CD4-positive, alpha-beta T cell treated with Interleukin-4 for 4 hours (primary cell): ENCODE measurements at regions not wholly inside any gene's neighbourhood (a gene's known extent, or its start where the extent isn't known, plus 50 kb on each side); places are given as distances from the start of the nearest gene placed in this dataset.

Experiments used
- DNase-seq: peaks from one replicate; pipeline ENCODE4 v3.0.0-alpha.2; 2020

- DNase-seq, result no peak
These were observed 417.9 kb downstream of the NFIB start for GRCh38 chr9:13896047-13896446.

DNA sequence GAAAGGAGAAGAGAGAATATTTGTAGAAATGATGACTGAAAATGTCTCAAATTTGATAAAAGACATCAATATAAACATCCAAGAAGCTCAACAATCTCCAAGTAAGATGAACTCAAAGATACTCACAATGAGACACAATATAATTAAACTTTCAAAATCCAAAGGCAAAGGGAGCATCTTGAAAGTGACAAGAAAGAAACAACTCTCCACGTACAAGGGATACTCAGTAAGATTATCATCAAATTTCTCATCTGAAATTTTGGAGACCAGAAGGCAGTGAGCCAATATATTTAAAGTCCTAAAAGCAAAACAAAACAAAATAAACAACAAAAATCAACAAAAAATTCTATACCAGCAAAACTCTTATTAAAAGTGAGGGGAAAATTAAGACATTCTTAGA, 428.7 kb downstream of the NFIB start:
- DNase-seq, result no peak

DNA sequence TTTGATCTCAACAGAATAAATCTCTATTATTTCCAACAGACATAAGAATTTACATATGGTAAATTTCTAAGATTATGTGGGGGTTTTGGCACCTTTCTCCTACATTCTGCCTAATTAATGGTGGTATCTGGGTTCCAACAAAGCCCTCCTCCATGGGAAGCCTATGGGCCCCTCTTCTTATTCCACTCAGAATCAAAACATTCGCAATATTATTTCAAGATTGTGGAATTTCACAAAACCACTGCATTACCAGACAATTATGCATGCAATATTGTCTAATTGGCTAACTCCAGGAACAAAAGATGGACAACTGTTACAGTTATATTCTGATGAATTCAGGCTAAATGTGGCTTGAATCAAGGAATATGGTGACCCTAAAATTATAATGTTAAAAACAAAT, 434.0 kb downstream of the NFIB start:
- no peak for DNase-seq

DNA sequence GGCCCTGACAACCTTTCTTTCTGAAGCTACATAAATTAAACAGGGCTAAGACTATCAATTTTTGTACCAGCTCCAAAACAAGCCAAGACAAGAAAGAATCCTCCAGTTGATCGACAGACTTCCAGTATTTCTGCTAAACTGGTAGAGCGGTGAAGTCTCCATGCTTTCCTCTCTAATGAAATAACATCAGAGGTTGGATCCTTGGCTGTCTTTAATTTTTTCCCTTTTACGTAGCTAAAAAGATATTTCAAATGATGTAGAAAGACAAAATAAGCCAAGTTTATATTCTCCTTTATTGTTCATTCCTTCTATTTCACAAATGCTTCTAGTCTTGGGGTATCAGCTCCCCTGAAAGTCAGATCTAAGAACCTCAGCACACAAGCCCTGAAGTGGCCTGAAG, 434.9 kb downstream of the NFIB start:
- no peak for DNase-seq

GRCh38 chr9:13878241-13878711, 435.7 kb downstream of the NFIB start:
- no peak for DNase-seq

GRCh38 chr9:13876741-13877140, 437.2 kb downstream of the NFIB start:
- no peak for DNase-seq

GRCh38 chr9:13873203-13873602, 440.7 kb downstream of the NFIB start:
- no peak for DNase-seq

- DNase-seq, result no peak
These were observed 445.6 kb downstream of the NFIB start for GRCh38 chr9:13868336-13868735.

GRCh38 chr9:13865869-13866268, 448.1 kb downstream of the NFIB start:
- no peak for DNase-seq

DNA sequence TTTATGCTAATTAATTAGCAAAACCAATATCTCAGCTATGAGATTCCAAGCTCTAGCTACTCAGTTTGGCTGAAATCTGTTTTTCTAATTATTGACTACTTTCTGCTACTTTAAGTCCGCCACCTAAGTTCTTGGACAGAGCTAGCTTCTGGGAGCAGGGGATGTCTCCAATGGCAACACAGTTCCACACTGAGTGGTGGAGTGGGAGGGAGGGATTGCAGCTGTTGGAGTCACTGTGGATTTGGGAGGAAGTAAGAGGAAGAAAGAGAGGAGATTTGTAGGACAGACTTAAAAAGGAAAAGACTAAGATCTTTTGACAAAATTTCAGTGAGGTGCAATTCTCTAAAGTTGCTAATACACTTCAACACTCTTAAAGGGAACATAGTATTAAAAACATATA, 450.8 kb downstream of the NFIB start:
- DNase-seq, result no peak

GRCh38 chr9:13862654-13863053, 451.3 kb downstream of the NFIB start:
- DNase-seq, result no peak

- DNase-seq, result no peak
These were observed 452.8 kb downstream of the NFIB start for GRCh38 chr9:13860946-13861640.

DNA sequence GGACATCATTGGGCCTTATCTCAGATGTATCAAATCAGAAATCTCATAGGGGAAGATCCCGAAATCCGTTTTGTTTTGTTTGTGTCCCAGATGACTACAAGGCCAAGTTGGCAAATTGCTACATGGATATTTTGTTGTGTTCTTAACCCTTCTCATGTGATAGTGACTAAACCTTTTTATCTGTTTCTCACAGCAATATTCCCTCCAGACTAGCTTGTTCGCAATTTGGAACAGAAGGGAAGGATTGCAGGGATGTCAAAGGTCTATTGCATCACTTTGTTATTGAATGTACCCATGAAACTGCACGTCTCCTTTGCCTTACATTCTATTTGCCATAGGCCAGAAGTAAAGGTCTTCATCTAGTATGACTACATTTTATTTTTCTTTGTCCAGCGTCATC, 453.9 kb downstream of the NFIB start:
- no peak for DNase-seq

- DNase-seq, result no peak
These were observed 456.4 kb downstream of the NFIB start for GRCh38 chr9:13857521-13857920.

DNA sequence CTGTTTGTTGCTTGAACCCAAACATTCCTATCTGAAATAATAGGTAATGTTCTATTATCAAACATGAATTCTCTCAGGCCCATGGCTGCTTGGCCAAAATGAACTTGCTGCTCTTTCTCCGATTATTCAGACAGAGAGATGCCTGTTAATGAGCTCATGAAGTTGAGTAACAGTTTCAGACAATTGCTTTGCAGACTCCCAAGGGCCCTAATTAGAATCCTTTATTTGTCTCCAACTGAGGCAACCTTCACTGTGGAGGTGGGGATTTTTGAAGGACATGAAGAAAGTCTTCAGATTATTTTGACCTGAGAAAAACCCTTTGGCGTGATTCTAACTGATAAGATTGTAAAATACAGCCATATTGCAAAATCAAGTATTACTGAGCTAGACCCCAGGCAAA, 466.7 kb downstream of the NFIB start:
- no peak for DNase-seq

DNA sequence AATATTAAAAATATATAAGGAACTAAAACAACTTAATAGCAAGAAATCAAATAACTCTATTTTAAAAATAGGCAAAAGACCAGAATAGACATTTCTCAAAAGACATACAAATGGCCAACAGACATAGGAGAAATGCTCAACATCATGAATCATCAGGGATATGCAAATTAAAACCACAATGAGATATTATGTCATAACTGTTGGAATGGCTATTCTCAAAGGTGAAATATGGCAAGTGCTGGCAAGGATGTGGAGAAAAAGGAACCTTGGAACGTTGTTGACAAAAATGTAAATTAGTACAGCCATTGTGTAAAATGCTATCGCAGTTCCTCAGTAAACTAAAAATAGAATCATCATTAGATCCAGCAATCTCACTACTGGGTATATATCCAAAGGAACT, 468.5 kb downstream of the NFIB start:
- no peak for DNase-seq

DNA sequence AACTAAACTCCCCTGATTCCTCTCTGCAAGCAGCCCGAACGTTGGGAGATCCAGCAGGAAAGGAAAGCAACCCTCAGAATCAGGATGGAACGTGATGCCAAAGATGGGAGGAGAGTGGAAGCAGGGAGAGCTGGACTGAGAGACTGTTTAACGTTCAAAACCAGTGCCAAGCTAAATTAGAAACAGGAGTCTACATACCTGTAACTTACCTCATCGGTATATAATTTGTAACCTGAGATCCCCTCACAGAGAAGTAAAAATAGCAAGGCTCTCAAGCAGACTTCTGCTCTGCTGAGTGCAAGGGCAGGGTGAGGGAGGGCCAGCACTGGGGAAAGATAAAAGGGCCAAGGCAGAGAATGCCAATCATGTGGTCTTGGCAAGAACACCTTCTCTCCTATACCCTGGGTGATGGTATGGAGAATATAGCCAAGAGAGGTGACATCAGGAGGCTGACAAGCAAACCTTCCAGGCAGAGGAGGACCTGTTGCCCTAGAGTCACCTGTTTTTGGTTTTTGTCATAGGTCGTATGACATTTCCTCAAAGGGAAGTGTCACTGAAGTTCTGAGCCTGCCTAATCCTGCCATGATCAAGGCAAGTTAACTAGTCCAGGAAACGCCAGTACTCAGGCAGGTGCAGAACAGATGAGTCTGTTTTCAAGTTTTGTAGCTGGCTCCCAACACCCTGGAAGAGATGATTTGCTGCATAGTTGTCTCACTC, 472.0 kb downstream of the NFIB start:
- DNase-seq, result no peak

GRCh38 chr9:13832446-13832845, 481.5 kb downstream of the NFIB start:
- no peak for DNase-seq

DNA sequence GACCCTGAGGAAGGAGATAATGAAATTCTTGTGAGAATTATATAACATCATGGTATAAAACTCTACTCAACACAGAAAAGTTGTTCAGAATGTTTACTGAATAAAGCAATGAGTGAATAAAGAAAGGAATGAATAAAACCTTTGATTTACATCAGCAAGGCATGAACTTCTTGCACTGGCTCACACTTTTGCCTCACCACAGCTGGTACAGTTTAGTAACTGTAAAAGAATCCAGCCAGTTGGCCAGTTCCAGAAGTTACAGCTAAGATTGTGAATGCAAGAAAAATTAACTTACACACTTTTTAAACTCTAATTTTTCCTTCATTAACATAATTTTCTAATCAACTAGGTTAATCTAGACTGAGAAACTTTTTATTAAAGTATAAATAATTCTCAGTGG, 490.9 kb downstream of the NFIB start:
- no peak for DNase-seq

GRCh38 chr9:13817754-13818278, 496.1 kb downstream of the NFIB start:
- no peak for DNase-seq

DNA sequence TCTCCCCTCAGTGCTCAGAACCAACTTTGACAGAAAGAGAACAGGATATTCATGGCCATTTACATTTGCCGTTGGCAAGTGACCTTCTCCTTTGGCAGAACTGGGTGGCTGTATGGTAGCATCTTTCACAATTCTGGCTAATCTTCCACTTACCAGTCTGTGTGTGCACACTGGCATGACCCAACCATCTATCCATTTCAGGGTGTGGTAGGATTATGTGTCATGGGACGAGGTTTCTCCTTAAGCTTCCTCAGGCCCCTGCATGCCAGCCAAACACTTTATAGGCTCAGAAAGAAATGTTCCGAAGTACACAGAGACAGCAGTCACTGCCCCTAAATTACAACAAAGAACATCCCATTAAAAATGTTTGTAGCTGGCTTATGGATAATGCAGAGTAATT, 497.1 kb downstream of the NFIB start:
- no peak for DNase-seq

DNA sequence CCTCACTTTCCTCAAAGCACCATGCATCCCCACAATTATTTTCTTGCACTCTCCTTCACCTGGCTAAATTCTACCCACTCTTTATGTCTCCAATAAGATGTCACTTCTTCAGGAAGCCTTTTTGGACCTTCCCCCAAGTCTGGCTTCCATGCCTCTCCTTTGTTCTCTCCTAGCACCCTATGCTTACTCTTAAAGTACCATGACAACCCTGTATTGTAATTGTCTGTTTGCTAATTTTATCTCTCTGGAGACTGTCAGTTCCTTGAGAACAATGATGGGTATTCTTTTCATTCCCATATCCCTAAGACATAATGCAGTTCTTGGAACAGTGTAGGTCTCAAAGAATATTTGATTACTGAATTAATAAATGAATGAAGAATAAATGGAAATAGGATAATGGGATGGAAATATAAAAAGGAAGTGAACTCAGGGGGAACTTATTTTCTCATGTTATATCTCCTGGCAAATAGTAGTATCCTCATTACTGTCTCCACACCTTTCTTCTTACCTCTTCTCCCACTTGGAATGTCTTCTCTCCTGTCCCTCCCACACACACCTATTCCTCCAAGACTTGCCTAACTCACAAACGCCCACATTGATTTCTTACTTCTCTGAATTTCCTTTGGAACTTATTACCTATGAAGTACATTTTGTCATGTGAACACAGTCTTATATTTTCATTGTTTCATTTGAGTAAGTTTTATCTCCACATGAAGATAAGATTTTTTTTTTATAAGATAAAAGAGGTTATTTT, 499.1 kb downstream of the NFIB start:
- DNase-seq, result no peak

- DNase-seq, result no peak
These were observed 502.1 kb downstream of the NFIB start for GRCh38 chr9:13811876-13812275.

DNA sequence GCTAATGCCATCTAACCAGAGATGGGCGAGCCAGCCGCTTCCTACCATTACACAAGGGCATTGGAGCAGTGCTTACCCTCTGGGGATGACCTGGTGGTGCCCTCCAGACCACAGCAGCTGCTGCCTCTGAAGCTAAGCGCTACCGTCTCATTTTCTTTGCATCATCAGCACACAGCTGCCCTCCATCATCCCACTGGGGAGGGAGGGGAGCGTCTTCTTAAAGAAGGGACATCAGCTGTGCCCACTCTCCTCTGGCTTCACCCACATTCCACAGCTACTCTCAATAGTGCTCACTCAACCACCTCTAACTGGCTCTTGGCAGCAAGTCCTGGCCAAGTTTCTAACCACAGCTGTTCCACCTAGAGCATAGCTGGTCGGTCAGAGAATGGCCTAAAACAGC, 503.4 kb downstream of the NFIB start:
- no peak for DNase-seq
